ENCODE measurements at regions not wholly inside any gene's neighbourhood (a gene's known extent, or its start where the extent isn't known, plus 50 kb on each side); places are given as distances from the start of the nearest gene placed in this dataset.

- TF ChIP-seq ELK1 (IDR thresholded peaks at IDR 0.05; ENCODE audit: low read depth, low read length) (no peak), MEF2A (IDR thresholded peaks at IDR 0.05; ENCODE audit: insufficient read depth, low read depth, low read length) (0 out of 2 replicates have a peak, but pooled peaks have one; percentile 44), BHLHE40 (IDR thresholded peaks at IDR 0.05; ENCODE audit: borderline replicate concordance in 1 of 2, low read depth in 2 of 2, low read length in 1 of 2) (peak; percentile 36 to 82; a peak in 2 of 4 replicates), CBX5 (IDR thresholded peaks at IDR 0.05; ENCODE audit: low read depth) (peak; percentile 40; the same call in 1 of the 2 replicates), NFXL1 (IDR thresholded peaks at IDR 0.05; ENCODE audit: borderline replicate concordance) (no peak), IKZF2 (IDR thresholded peaks at IDR 0.05) (peak; percentile 87 to 88), SKIL (IDR thresholded peaks at IDR 0.05; ENCODE audit: low read depth, poor library complexity, severe bottlenecking) (peak; percentile 85), IRF5 (IDR thresholded peaks at IDR 0.05; ENCODE audit: borderline replicate concordance) (no peak), NR2F1 (conservative IDR thresholded peaks at IDR 0.05) (peak; percentile 54), POLR2A (IDR thresholded peaks at IDR 0.05; ENCODE audit: low read depth, low read length) (no peak), ATF2 (IDR thresholded peaks at IDR 0.05; ENCODE audit: low read length) (0 out of 2 replicates have a peak, but pooled peaks have one; percentile 52), MYC (IDR thresholded peaks at IDR 0.05; ENCODE audit: insufficient read depth, insufficient read length, insufficient replicate concordance, low read length, severe bottlenecking) (no peak), ETV6 (conservative IDR thresholded peaks at IDR 0.05 in 1 of 2, IDR thresholded peaks at IDR 0.05 in 1 of 2; ENCODE audit: borderline replicate concordance in 1 of 2, low read depth in 1 of 2) (no peak), RAD51 (IDR thresholded peaks at IDR 0.05) (peak; percentile 36), RUNX3 (IDR thresholded peaks at IDR 0.05; ENCODE audit: low read length) (peak; percentile 86), DPF2 (IDR thresholded peaks at IDR 0.05) (peak; percentile 96), ATF7 (IDR thresholded peaks at IDR 0.05; ENCODE audit: low read depth) (peak; percentile 63), ZNF217 (IDR thresholded peaks at IDR 0.05) (peak; percentile 92), JUNB (IDR thresholded peaks at IDR 0.05) (peak; percentile 63), BCL11A (IDR thresholded peaks at IDR 0.05; ENCODE audit: low read depth, low read length) (peak; percentile 76; the same call in 1 of the 2 replicates)
These were observed 176.8 kb upstream of the SAMSN1 start (continued) for GRCh38 chr21:14722841-14723483.
